ENCODE measurements at regions not wholly inside any gene's neighbourhood (a gene's known extent, or its start where the extent isn't known, plus 50 kb on each side); places are given as distances from the start of the nearest gene placed in this dataset.
"Not testable (repeated sequence)": the region's sequence is repeated elsewhere in the genome, so short reads cannot be mapped to it uniquely, and the experiment has no call there.

DNA sequence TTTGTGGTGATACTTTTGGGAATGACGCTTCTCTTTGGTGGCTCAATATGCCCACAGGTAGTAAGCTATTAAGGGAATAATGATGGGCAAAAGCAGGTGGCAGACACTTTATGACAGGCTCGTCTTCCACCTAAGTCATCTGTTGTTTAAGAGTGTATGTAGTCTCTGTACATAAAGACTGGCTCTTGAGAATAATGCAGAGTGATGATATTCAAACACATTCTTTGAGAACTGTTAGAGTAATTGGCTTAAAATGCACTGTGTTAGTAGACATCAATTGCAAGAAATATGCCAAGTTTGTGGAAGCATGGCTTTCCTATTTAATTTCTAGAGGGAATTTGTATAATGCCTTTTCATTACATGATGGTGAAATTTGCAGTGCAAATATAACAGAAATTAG is 694.8 kb upstream of the MIS18BP1 start:
- TF ChIP-seq, protein P1, sequence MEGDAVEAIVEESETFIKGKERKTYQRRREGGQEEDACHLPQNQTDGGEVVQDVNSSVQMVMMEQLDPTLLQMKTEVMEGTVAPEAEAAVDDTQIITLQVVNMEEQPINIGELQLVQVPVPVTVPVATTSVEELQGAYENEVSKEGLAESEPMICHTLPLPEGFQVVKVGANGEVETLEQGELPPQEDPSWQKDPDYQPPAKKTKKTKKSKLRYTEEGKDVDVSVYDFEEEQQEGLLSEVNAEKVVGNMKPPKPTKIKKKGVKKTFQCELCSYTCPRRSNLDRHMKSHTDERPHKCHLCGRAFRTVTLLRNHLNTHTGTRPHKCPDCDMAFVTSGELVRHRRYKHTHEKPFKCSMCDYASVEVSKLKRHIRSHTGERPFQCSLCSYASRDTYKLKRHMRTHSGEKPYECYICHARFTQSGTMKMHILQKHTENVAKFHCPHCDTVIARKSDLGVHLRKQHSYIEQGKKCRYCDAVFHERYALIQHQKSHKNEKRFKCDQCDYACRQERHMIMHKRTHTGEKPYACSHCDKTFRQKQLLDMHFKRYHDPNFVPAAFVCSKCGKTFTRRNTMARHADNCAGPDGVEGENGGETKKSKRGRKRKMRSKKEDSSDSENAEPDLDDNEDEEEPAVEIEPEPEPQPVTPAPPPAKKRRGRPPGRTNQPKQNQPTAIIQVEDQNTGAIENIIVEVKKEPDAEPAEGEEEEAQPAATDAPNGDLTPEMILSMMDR (IDR thresholded peaks at IDR 0.05; ENCODE audit: low read depth, low read length) = no peak
- no peak overlapping the region for H3K4me3 ChIP-seq (ENCODE audit: low read depth, low read length)

DNA sequence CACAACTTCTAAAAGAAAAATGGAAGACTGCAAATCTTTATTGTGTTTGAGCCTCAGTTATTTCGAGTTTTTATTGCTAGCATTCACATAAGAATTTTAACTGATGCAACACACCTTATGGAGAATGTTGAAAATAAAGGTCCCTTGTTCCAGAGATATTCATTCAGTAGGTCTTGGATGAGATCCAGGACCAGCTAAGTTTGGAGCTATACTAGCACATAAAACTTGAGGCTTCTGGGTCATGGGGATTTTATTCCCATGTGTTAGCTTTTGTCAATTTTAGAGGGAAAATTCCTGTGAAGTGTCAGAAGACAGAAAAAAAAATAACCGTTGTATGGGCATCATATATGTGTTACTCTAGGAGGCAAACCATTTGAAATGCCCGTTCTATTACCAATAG is 693.2 kb upstream of the MIS18BP1 start:
- H3K4me3 ChIP-seq (ENCODE audit: low read depth, low read length) = no peak overlapping the region
- TF ChIP-seq, protein P1 (IDR thresholded peaks at IDR 0.05; ENCODE audit: low read depth, low read length) = no peak

DNA sequence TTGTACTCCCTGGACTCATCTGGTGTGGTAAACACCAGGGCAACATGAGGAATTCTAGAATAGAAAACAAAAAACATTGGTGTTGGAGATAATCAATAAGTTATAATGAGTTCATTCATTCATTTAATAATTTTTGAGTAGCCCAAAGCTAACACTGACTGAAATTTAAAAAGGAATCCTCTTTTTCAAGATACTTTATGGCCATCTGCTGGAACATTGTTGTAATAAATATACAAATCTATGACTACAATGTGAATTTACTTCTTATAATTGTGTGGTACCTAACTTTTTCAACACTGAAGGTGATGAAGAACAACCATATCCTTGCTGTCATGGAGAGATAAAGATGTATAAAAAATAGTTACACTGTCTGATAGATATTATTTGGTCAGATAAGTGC is 687.3 kb upstream of the MIS18BP1 start:
- no peak overlapping the region for H3K4me3 ChIP-seq (ENCODE audit: low read depth, low read length)
- TF ChIP-seq, protein P1 (IDR thresholded peaks at IDR 0.05; ENCODE audit: low read depth, low read length) = no peak

DNA sequence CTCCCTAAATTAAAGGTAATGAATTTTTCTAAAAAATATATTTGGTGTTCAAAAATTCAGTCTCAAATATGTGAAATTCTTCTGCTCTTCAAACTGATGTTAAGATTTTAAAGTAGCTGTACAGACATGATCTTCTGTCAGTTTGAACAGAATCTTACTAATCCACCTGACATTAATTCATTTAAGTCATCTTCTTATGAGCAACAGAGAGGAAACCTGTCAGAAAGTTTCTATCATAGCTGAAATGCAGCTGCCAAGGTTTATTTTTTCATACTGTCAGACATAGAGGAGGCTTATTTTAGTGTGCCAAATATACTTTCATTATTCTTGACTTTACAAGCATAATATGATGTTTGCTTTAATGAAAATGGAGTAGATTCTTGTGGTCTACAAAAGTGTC is 686.6 kb upstream of the MIS18BP1 start:
- H3K4me3 ChIP-seq (ENCODE audit: low read depth, low read length) = no peak overlapping the region
- TF ChIP-seq, protein P1 (IDR thresholded peaks at IDR 0.05; ENCODE audit: low read depth, low read length) = no peak

DNA sequence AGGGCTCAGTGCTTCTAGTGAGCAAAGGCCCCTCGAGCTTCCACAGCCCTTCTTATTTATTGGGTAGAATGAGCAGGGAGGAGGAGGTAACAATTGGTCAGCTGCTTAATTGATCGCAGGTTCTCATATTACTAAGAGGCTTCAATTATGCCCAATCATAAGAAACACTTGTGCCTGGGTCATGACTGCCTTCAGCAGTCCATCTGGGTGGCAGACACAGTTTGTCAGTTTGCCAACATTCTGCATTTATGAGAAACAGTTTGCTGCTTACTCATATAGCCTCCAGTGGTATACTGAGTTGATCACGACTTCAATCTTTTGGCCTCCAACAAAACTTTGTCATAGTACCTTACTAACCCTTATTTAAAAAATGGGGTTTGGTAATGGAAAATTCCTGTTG is 667.0 kb upstream of the MIS18BP1 start:
- H3K4me3 ChIP-seq (ENCODE audit: low read depth, low read length) = not testable (repeated sequence)

DNA sequence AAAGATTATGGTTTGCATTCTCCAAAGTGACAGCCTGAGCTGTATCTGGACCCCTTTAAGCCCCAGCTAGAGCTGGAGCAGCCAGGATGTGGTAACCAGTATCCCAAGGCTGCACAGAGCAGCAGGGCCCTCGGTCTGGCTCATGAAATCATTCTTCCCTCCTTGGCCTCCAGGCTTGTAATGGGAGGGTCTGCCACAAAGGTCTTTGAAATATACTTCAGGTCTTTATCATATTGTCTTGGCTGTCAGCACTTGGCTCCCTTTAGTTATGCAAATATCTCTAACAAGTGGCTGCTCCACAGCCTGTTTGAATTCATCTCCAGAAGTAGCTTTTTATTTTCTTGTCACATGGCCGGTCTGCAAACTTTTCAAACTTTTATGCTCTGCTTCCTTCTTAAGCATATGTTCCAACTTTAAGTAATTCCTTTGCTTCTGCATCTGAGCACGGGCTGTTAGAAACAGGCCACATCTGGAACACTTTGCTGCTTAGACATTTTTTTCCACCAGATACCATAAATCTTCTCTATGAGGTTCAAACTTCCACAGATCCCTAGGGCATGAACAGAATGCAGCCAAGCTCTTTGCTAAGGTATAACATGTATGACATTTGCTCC is 663.4 kb upstream of the MIS18BP1 start:
- no peak overlapping the region for H3K4me3 ChIP-seq (ENCODE audit: low read depth, low read length)

DNA sequence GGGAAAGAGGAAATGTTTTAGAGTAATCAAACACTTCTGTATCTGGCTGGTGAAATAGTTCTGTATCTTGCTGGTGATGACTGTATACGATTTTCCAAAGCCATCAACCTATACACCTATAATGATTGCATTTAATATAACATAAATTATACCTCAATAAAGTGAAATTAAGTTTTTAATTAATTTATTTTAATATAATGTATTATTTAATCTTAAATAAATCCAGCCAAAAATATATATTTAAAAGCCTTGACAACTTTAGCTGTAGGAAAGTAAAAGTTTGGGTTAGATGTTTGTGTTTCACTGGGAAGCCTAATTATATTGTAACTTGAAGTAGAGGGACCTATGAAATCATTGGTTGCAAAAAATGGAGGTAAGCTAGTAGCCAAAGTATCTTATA is 654.8 kb upstream of the MIS18BP1 start:
- no peak overlapping the region for H3K4me3 ChIP-seq (ENCODE audit: low read depth, low read length)
- TF ChIP-seq, protein P1 (IDR thresholded peaks at IDR 0.05; ENCODE audit: low read depth, low read length) = no peak

More for the DNA sequence above, 663.4 kb upstream of the MIS18BP1 start:
- TF ChIP-seq, protein P1 (IDR thresholded peaks at IDR 0.05; ENCODE audit: low read depth, low read length) = no peak

DNA sequence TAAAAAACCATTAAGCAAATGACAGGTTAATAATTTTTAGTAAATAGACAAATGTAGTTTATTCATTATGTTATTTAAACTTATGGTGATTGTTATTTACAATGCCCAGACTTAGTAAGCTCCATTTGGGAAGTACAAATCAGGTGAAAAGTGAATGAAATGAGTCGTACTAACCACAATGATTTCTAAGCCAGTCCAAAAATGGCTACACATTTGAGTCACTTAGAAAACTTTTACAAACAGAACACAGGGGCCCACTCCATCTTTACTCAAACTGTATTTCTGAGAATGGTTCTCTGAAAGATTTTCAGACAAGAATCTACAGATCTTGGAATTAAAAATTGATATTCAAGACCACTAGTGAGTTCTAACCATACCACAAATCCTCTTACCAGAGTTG is 653.3 kb upstream of the MIS18BP1 start:
- TF ChIP-seq, protein P1 (IDR thresholded peaks at IDR 0.05; ENCODE audit: low read depth, low read length) = no peak
- H3K4me3 ChIP-seq (ENCODE audit: low read depth, low read length) = no peak overlapping the region

All from WI38 (cell line).